IMR-90 (cell line): ENCODE measurements at regions not wholly inside any gene's neighbourhood (a gene's known extent, or its start where the extent isn't known, plus 50 kb on each side); places are given as distances from the start of the nearest gene placed in this dataset.

Source experiments
- ATAC-seq: fragments of 200-7000 bp; cut with Tn5 transposase; 2 replicates; pipeline ENCODE4 v1.9.1; 2020; ENCODE audit warnings: low read depth, mild to moderate bottlenecking, moderate library complexity
- BruUV-seq: library from RNA; stranded (reverse); fragments of 400-500 nt; replicated peaks from 2 replicates; lab custom pipeline; 2021; lab: Mats Ljungman, UMichigan
- CTCF ChIA-PET: fragments of 300-600 bp; formaldehyde crosslinking; extraction: SDS; loops from one replicate; lab custom pipeline; 2021; ENCODE audit warnings: antibody characterized with exemption; lab: Yijun Ruan, JAX
- POLR2A ChIA-PET: fragments of 300-600 bp; sonication (Branson Sonifier 250); formaldehyde crosslinking; loops from one replicate; lab custom pipeline; 2022; ENCODE audit warnings: antibody characterized with exemption; ENCODE audit not compliant: unreplicated experiment; lab: Charles Lee
- DNase-seq: peaks from one replicate; pipeline ENCODE4 v3.0.0; 2013
- H2AFZ ChIP-seq: replicated peaks from 2 replicates; pipeline ENCODE3; 2013; ENCODE audit warnings: low read length, mild to moderate bottlenecking; ENCODE audit not compliant: poor library complexity
- H2AK5ac ChIP-seq: 2 replicates; pipeline ENCODE4 v1.6.1; 2013; ENCODE audit warnings: low read depth, low read length, inconsistent platforms
- H2AK9ac ChIP-seq: replicated peaks from 2 replicates; pipeline ENCODE3; 2013; ENCODE audit warnings: mild to moderate bottlenecking, low read depth, low read length, moderate library complexity; ENCODE audit not compliant: poor library complexity
- H2BK120ac ChIP-seq: 2 replicates; pipeline ENCODE4 v1.6.1; 2013; ENCODE audit warnings: low read depth, low read length, inconsistent platforms
- H2BK15ac ChIP-seq: 3 replicates; pipeline ENCODE4 v1.6.1; 2013; ENCODE audit warnings: low read depth, low read length, inconsistent platforms
- H2BK20ac ChIP-seq: 2 replicates; pipeline ENCODE4 v1.6.1; 2013; ENCODE audit warnings: low read depth, mild to moderate bottlenecking, inconsistent platforms, low read length, moderate library complexity
- H2BK5ac ChIP-seq: 2 replicates; pipeline ENCODE4 v1.6.1; 2013; ENCODE audit warnings: mild to moderate bottlenecking, low read depth, low read length, inconsistent platforms; ENCODE audit not compliant: poor library complexity, severe bottlenecking
- H3K14ac ChIP-seq: replicated peaks from 2 replicates; pipeline ENCODE4 v1.6.1; 2013; ENCODE audit warnings: low read depth, low read length, inconsistent platforms
- H3K18ac ChIP-seq: 2 replicates; pipeline ENCODE4 v1.6.1; 2013; ENCODE audit warnings: low read depth, low read length, control low read depth
- H3K23ac ChIP-seq: 2 replicates; pipeline ENCODE4 v1.6.1; 2013; ENCODE audit warnings: low read depth, low read length, inconsistent platforms
- H3K27ac ChIP-seq: 2 replicates; pipeline ENCODE4 v1.5.1; 2013; ENCODE audit warnings: mild to moderate bottlenecking, control low read depth, low read length; ENCODE audit not compliant: insufficient read depth
- H3K27me3 ChIP-seq: 2 replicates; pipeline ENCODE4 v1.6.1; 2013; ENCODE audit warnings: low read length; ENCODE audit not compliant: control insufficient read depth, insufficient read depth
- H3K36me3 ChIP-seq: 2 replicates; pipeline ENCODE4 v1.6.1; 2013; ENCODE audit warnings: low read length, mixed read lengths; ENCODE audit not compliant: control insufficient read depth, insufficient read depth
- H3K4ac ChIP-seq: 2 replicates; pipeline ENCODE4 v1.6.1; 2013; ENCODE audit warnings: low read depth, low read length, inconsistent platforms
- H3K4me1 ChIP-seq: 2 replicates; pipeline ENCODE4 v1.6.1; 2013; ENCODE audit warnings: low read length, mixed read lengths; ENCODE audit not compliant: control insufficient read depth, insufficient read depth
- H3K4me2 ChIP-seq: 2 replicates; pipeline ENCODE4 v1.6.1; 2013; ENCODE audit warnings: low read depth, mild to moderate bottlenecking, control low read depth, low read length, moderate library complexity
- H3K4me3 ChIP-seq: 2 replicates; pipeline ENCODE4 v1.5.1; 2013; ENCODE audit warnings: low read depth, mild to moderate bottlenecking, control low read depth, low read length, moderate library complexity; ENCODE audit not compliant: insufficient read depth
- H3K56ac ChIP-seq: 2 replicates; pipeline ENCODE4 v1.6.1; 2013; ENCODE audit warnings: low read length, inconsistent platforms; ENCODE audit not compliant: insufficient read depth; ENCODE audit errors: extremely low read depth
- H3K79me1 ChIP-seq, 2 experiments: 2 replicates each; pipeline ENCODE4 v1.6.1; 2013; ENCODE audit warnings: low read length in 2 of 2, inconsistent platforms in 1 of 2, low read depth in 1 of 2
- H3K9ac ChIP-seq: 2 replicates; pipeline ENCODE4 v1.6.1; 2013; ENCODE audit warnings: low read depth, low read length, control low read depth
- H3K9me1 ChIP-seq: 2 replicates; pipeline ENCODE4 v1.6.1; 2013; ENCODE audit warnings: low read length, inconsistent platforms; ENCODE audit not compliant: insufficient read depth
- H3K9me3 ChIP-seq: 2 replicates; pipeline ENCODE4 v1.6.1; 2013; ENCODE audit warnings: low read length; ENCODE audit not compliant: control insufficient read depth, insufficient read depth
- H4K20me1 ChIP-seq: 2 replicates; pipeline ENCODE4 v1.6.1; 2013; ENCODE audit warnings: low read length, inconsistent platforms; ENCODE audit not compliant: insufficient read depth
- H4K5ac ChIP-seq: 2 replicates; pipeline ENCODE4 v1.6.1; 2013; ENCODE audit warnings: mild to moderate bottlenecking, low read depth, low read length, control low read depth
- H4K8ac ChIP-seq, 2 experiments: 2 replicates each; pipeline ENCODE4 v1.6.1; 2013; ENCODE audit warnings: low read depth in 2 of 2, low read length in 2 of 2, control low read depth in 1 of 2, inconsistent platforms in 1 of 2
- H4K91ac ChIP-seq: 2 replicates; pipeline ENCODE4 v1.6.1; 2013; ENCODE audit warnings: low read depth, low read length, inconsistent platforms; ENCODE audit not compliant: insufficient read depth
- BHLHE40 ChIP-seq: fragments of 150-350 bp; IDR thresholded peaks from 2 replicates; pipeline ENCODE4 v1.6.1; 2016; ENCODE audit warnings: mild to moderate bottlenecking, low read depth, low read length
- CEBPB ChIP-seq: IDR thresholded peaks from 2 replicates; pipeline ENCODE4 v1.6.1; 2012; ENCODE audit warnings: low read depth, low read length, improper control_type of control experiment
- CHD1 ChIP-seq: IDR thresholded peaks from 2 replicates; pipeline ENCODE4 v1.6.1; 2012; ENCODE audit warnings: low read depth, low read length, improper control_type of control experiment
- CTCF ChIP-seq: conservative IDR thresholded peaks from 2 replicates; pipeline ENCODE4 v1.5.1; 2012; ENCODE audit warnings: mild to moderate bottlenecking, low read depth, low read length, improper control_type of control experiment
- ELK1 ChIP-seq: fragments of 150-350 bp; IDR thresholded peaks from 2 replicates; pipeline ENCODE4 v1.6.1; 2016; ENCODE audit warnings: low read depth, mild to moderate bottlenecking, low read length, moderate library complexity, borderline replicate concordance
- FOS ChIP-seq: fragments of 150-350 bp; IDR thresholded peaks from 2 replicates; pipeline ENCODE4 v1.6.1; 2016; ENCODE audit warnings: low read depth, low read length
- MAFK ChIP-seq: IDR thresholded peaks from 2 replicates; pipeline ENCODE4 v1.6.1; 2012; ENCODE audit warnings: low read depth, low read length, improper control_type of control experiment
- MAZ ChIP-seq: IDR thresholded peaks from 2 replicates; pipeline ENCODE4 v1.6.1; 2012; ENCODE audit warnings: low read depth, mild to moderate bottlenecking, low read length, improper control_type of control experiment, moderate library complexity, borderline replicate concordance
- MXI1 ChIP-seq: IDR thresholded peaks from 2 replicates; pipeline ENCODE4 v1.6.1; 2012; ENCODE audit warnings: low read depth, mild to moderate bottlenecking, low read length, moderate library complexity, borderline replicate concordance
- POLR2A ChIP-seq: IDR thresholded peaks from 2 replicates; pipeline ENCODE4 v1.6.1; 2012; ENCODE audit warnings: mild to moderate bottlenecking, low read depth, low read length
- RAD21 ChIP-seq: IDR thresholded peaks from 2 replicates; pipeline ENCODE4 v1.6.1; 2012; ENCODE audit warnings: low read length, improper control_type of control experiment
- RCOR1 ChIP-seq: IDR thresholded peaks from 2 replicates; pipeline ENCODE4 v1.6.1; 2012; ENCODE audit warnings: mild to moderate bottlenecking, low read length, improper control_type of control experiment; ENCODE audit not compliant: insufficient replicate concordance
- RFX5 ChIP-seq: IDR thresholded peaks from 2 replicates; pipeline ENCODE4 v1.8.0; 2012; ENCODE audit warnings: low read depth, mild to moderate bottlenecking, low read length, moderate library complexity
- SMC3 ChIP-seq: fragments of 150-350 bp; IDR thresholded peaks from 2 replicates; pipeline ENCODE4 v1.6.1; 2016; ENCODE audit warnings: low read depth, mild to moderate bottlenecking, antibody characterized with exemption, low read length, moderate library complexity
- USF2 ChIP-seq: fragments of 150-350 bp; IDR thresholded peaks from 2 replicates; pipeline ENCODE4 v1.6.1; 2017; ENCODE audit warnings: mild to moderate bottlenecking, antibody characterized with exemption, low read length, low read depth
- WGBS, 2 experiments: methylation state at CpG; one replicate each; pipeline versions ENCODE4 v1.1.5 to v1.1.7; 2013; ENCODE audit warnings: missing lambda C conversion rate in 2 of 2; ENCODE audit not compliant: insufficient read length in 1 of 2; ENCODE audit errors: extremely low coverage in 2 of 2; 5-methylcytosine and 5-hydroxymethylcytosine counted together
- dilution Hi-C: fragments of 300-500 bp; cut with HindIII; formaldehyde crosslinking; loops from one replicate; pipeline ENCODE4 v1.14.3; 2018; ENCODE audit warnings: low sequenced_read_pairs; ENCODE audit not compliant: unreplicated experiment
- in situ Hi-C: fragments of 300-500 bp; cut with MboI; formaldehyde crosslinking; loops from 3 replicates; pipeline ENCODE4 v1.14.3; 2019; ENCODE audit warnings: low sequenced_read_pairs, inconsistent platforms, mixed read lengths
- intact Hi-C: fragments of 100-400 bp; cut with micrococcal nuclease; formaldehyde crosslinking; loops from 2 replicates; pipeline ENCODE4 v1.10.0; 2022

- no peak for DNase-seq
- Histone ChIP-seq H3K23ac (no peak overlapping the region), H3K27ac (peak overlapping the region; percentile 20; the same call in 1 of the 2 replicates), H2BK15ac (peak overlapping the region; percentile 95), H3K4ac (peak overlapping the region; percentile 84), H3K4me2 (no peak overlapping the region), H3K79me1 (no peaks in the 10 kb centered on the region), H4K8ac (peak overlapping the region; percentile 44 to 79; a peak in 3 of 4 replicates), H3K36me3 (no peaks in the 10 kb centered on the region), H3K9ac (no peak overlapping the region), H3K4me1 (peaks cover 11% of the 10 kb centered on the region), H2AK5ac (peak overlapping the region; percentile 91), H2BK5ac (peak overlapping the region; percentile 42), H2BK120ac (peak overlapping the region; percentile 59), H3K9me3 (no peaks in the 10 kb centered on the region), H3K4me3 (no peak overlapping the region), H3K9me1 (peaks cover 13% of the 10 kb centered on the region), H4K20me1 (no peaks in the 10 kb centered on the region), H4K91ac (peak overlapping the region; percentile 89), H3K18ac (peak overlapping the region; percentile 15), H4K5ac (peak overlapping the region; percentile 3; the same call in 1 of the 2 replicates), H2BK20ac (peak overlapping the region; percentile 82), H3K56ac (peak overlapping the region; percentile 2; the same call in 1 of the 2 replicates), H2AK9ac (peak overlapping the region; percentile 1), H3K14ac (peak overlapping the region; percentile 66; the same call in 1 of the 2 replicates), H2AFZ (peak overlapping the region; percentile 26), H3K27me3 (peaks cover under 1% of the 10 kb centered on the region; the same call in 1 of the 2 replicates)
- intact Hi-C loops: no loop called here
- no TSS peak for BruUV-seq
- ATAC-seq: no peak
- in situ Hi-C loops: no loop called here
- ChIA-PET POLR2A (no interaction called here), CTCF (interaction anchor here (1.1 kb wide), 1 partner anchor 15 kb away, joined by 3 read pairs; no protein-coding TSS in a partner anchor)
- 90% methylated on average over 9 of the region's 14 CpGs; no CpG with 5 or more reads in 1 of the 2 experiments for WGBS, 2 experiments
- dilution Hi-C loops: no loop called here
- TF ChIP-seq CHD1: no peak
- no peak for TF ChIP-seq POLR2A
- TF ChIP-seq FOS: no peak
- TF ChIP-seq ELK1: no peak
- TF ChIP-seq CTCF: no peak
- TF ChIP-seq RAD21: no peak
- no peak for TF ChIP-seq USF2
- TF ChIP-seq CEBPB: no peak
- no peak for TF ChIP-seq BHLHE40
- TF ChIP-seq RCOR1: no peak
- TF ChIP-seq SMC3: no peak
- TF ChIP-seq MAFK: no peak
- TF ChIP-seq RFX5: no peak
- no peak for TF ChIP-seq MXI1
- no peak for TF ChIP-seq MAZ
Observed at GRCh38 chr7:155229548-155230168, 68.0 kb upstream of the INSIG1 start.
